ENCODE measurements at regions not wholly inside any gene's neighbourhood (a gene's known extent, or its start where the extent isn't known, plus 50 kb on each side); places are given as distances from the start of the nearest gene placed in this dataset.

DNA sequence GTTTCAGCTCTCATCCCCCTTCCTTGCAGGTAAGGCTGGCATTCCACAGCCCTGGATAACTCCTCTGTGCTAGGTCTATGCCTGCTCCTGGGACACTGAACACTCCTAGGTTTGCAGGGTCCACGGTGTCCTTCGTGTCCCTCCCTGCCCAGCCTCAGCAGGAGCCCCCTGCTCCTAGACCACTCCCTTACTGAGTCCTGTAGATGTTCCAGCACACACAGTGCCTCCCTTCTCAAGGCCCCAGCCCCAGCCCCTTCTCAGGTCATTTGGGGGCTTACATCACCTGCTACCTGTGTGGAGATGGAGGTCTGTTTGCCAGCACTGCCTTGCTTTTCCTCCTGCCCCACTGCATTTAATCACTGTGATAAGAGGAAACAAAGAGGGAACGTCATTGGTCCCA, 146.4 kb upstream of the TNP1 start:
- intact Hi-C loops (cut with micrococcal nuclease): no loop called here

DNA sequence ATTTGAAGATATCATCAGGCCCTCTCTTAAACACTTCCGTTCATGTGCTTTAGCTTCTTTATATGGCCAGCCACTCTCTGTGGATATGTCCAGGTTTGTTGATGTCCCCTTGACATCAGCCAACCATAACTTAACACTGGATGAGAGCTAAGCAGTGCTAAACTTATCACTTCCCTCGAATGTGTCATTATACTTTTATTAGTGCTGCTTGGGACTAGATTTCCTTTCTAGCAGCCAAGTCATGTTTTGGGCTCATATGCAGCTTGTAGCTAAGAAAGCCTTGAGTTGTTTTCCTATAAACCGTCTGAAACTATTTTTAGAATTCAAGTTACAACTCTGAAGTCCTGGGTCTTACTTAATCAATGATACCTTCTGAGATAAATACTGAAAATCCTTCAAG, 144.8 kb upstream of the TNP1 start:
- no CpG with 5 or more reads among the region's 3 CpGs for WGBS (ENCODE audit: insufficient coverage)
- POLR2A ChIA-PET: no interaction called here
- H3K27ac Mint-ChIP-seq: no peak overlapping the region

More for the DNA sequence above, 146.4 kb upstream of the TNP1 start:
- no peak overlapping the region for H3K27ac ChIP-seq (ENCODE audit: low read length in 2 of 2)
- no peaks in the 10 kb centered on the region for H3K27me3 ChIP-seq (replicated peaks in 1 of 4; ENCODE audit: control extremely low read depth in 1 of 4, control insufficient read depth in 3 of 4, insufficient read depth in 4 of 4, low read length in 3 of 4)
- WGBS (ENCODE audit: insufficient coverage): no CpG with 5 or more reads among the region's 3 CpGs
- no peak overlapping the region for H3K4me3 ChIP-seq (ENCODE audit: control extremely low read depth in 1 of 5, extremely low read depth in 1 of 5, insufficient read depth in 1 of 5, low read depth in 2 of 5, low read length in 4 of 5)
- H4K20me1 ChIP-seq (ENCODE audit: control insufficient read depth, insufficient read depth, low read length, poor library complexity, severe bottlenecking): no peaks in the 10 kb centered on the region
- H3K27ac Mint-ChIP-seq: no peak overlapping the region
- H3K27me3 Mint-ChIP-seq: peaks cover 23% of the 10 kb centered on the region
- ChIA-PET POLR2A (no interaction called here), CTCF (no interaction called here)
- H3K79me2 ChIP-seq (ENCODE audit: control insufficient read depth, insufficient read depth, low read length): no peaks in the 10 kb centered on the region
- H3K4me2 ChIP-seq (replicated peaks; ENCODE audit: low read depth, low read length, poor library complexity, severe bottlenecking): no peak overlapping the region
- ATAC-seq (ENCODE audit: low read depth): no peak
- H3K36me3 ChIP-seq (replicated peaks in 1 of 2; ENCODE audit: control extremely low read depth in 1 of 2, control insufficient read depth in 1 of 2, extremely low read depth in 1 of 2, insufficient read depth in 2 of 2, low read length in 1 of 2): no peaks in the 10 kb centered on the region
- H2AFZ ChIP-seq (ENCODE audit: insufficient read depth, low read depth, low read length, poor library complexity, severe bottlenecking): no peak overlapping the region
- no peak for DNase-seq
- peaks cover 6% of the 10 kb centered on the region for H3K9me3 Mint-ChIP-seq (ENCODE audit: insufficient read depth)
- no peak overlapping the region for H3K9ac ChIP-seq (ENCODE audit: low read length)
- TF ChIP-seq, protein P1, sequence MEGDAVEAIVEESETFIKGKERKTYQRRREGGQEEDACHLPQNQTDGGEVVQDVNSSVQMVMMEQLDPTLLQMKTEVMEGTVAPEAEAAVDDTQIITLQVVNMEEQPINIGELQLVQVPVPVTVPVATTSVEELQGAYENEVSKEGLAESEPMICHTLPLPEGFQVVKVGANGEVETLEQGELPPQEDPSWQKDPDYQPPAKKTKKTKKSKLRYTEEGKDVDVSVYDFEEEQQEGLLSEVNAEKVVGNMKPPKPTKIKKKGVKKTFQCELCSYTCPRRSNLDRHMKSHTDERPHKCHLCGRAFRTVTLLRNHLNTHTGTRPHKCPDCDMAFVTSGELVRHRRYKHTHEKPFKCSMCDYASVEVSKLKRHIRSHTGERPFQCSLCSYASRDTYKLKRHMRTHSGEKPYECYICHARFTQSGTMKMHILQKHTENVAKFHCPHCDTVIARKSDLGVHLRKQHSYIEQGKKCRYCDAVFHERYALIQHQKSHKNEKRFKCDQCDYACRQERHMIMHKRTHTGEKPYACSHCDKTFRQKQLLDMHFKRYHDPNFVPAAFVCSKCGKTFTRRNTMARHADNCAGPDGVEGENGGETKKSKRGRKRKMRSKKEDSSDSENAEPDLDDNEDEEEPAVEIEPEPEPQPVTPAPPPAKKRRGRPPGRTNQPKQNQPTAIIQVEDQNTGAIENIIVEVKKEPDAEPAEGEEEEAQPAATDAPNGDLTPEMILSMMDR (IDR thresholded peaks at IDR 0.05): no peak
- no peak for TF ChIP-seq EZH2 (IDR thresholded peaks at IDR 0.05; ENCODE audit: borderline replicate concordance, insufficient read depth, low read depth, low read length, poor library complexity, severe bottlenecking)
- H3K4me3 Mint-ChIP-seq: no peak overlapping the region
- H3K4me1 Mint-ChIP-seq: no peaks in the 10 kb centered on the region
- H3K4me1 ChIP-seq (ENCODE audit: control insufficient read depth in 2 of 2, insufficient read depth in 2 of 2, low read length in 2 of 2): no peaks in the 10 kb centered on the region
- peaks cover 0 to 2% (median 0%) of the 10 kb centered on the region in 3 donors for H3K9me3 ChIP-seq (ENCODE audit: control extremely low read depth in 1 of 3, control insufficient read depth in 2 of 3, insufficient read depth in 1 of 3, low read length in 2 of 3)

More for the DNA sequence above, 144.8 kb upstream of the TNP1 start:
- peaks cover 0 to 2% (median 0%) of the 10 kb centered on the region in 3 donors for H3K9me3 ChIP-seq (ENCODE audit: control extremely low read depth in 1 of 3, control insufficient read depth in 2 of 3, insufficient read depth in 1 of 3, low read length in 2 of 3)
- CTCF ChIA-PET: no interaction called here
- peaks cover 23% of the 10 kb centered on the region for H3K27me3 Mint-ChIP-seq
- H3K4me3 Mint-ChIP-seq: no peak overlapping the region
- no peak overlapping the region for H3K9ac ChIP-seq (ENCODE audit: low read length)
- H4K20me1 ChIP-seq (ENCODE audit: control insufficient read depth, insufficient read depth, low read length, poor library complexity, severe bottlenecking): no peaks in the 10 kb centered on the region
- TF ChIP-seq, protein P1 (IDR thresholded peaks at IDR 0.05): no peak
- no peak for TF ChIP-seq EZH2 (IDR thresholded peaks at IDR 0.05; ENCODE audit: borderline replicate concordance, insufficient read depth, low read depth, low read length, poor library complexity, severe bottlenecking)
- no peaks in the 10 kb centered on the region for H3K27me3 ChIP-seq (replicated peaks in 1 of 4; ENCODE audit: control extremely low read depth in 1 of 4, control insufficient read depth in 3 of 4, insufficient read depth in 4 of 4, low read length in 3 of 4)
- no peaks in the 10 kb centered on the region for H3K4me1 Mint-ChIP-seq
- DNase-seq (no peak), ATAC-seq (ENCODE audit: low read depth) (no peak)
- intact Hi-C loops (cut with micrococcal nuclease): no loop called here
- peaks cover 6% of the 10 kb centered on the region for H3K9me3 Mint-ChIP-seq (ENCODE audit: insufficient read depth)
- no peak overlapping the region for H3K27ac ChIP-seq (ENCODE audit: low read length in 2 of 2)
- H3K4me3 ChIP-seq (ENCODE audit: control extremely low read depth in 1 of 5, extremely low read depth in 1 of 5, insufficient read depth in 1 of 5, low read depth in 2 of 5, low read length in 4 of 5): no peak overlapping the region
- no peaks in the 10 kb centered on the region for H3K79me2 ChIP-seq (ENCODE audit: control insufficient read depth, insufficient read depth, low read length)
- H3K36me3 ChIP-seq (replicated peaks in 1 of 2; ENCODE audit: control extremely low read depth in 1 of 2, control insufficient read depth in 1 of 2, extremely low read depth in 1 of 2, insufficient read depth in 2 of 2, low read length in 1 of 2): no peaks in the 10 kb centered on the region
- no peaks in the 10 kb centered on the region for H3K4me1 ChIP-seq (ENCODE audit: control insufficient read depth in 2 of 2, insufficient read depth in 2 of 2, low read length in 2 of 2)
- H3K4me2 ChIP-seq (replicated peaks; ENCODE audit: low read depth, low read length, poor library complexity, severe bottlenecking): no peak overlapping the region
- no peak overlapping the region for H2AFZ ChIP-seq (ENCODE audit: insufficient read depth, low read depth, low read length, poor library complexity, severe bottlenecking)
